CD4-positive, alpha-beta T cell treated with Interleukin-15 for 1 hour (primary cell): ENCODE measurements at regions not wholly inside any gene's neighbourhood (a gene's known extent, or its start where the extent isn't known, plus 50 kb on each side); places are given as distances from the start of the nearest gene placed in this dataset.

Experiments
- DNase-seq: peaks from one replicate; pipeline ENCODE4 v3.0.0-alpha.2; 2020

DNA sequence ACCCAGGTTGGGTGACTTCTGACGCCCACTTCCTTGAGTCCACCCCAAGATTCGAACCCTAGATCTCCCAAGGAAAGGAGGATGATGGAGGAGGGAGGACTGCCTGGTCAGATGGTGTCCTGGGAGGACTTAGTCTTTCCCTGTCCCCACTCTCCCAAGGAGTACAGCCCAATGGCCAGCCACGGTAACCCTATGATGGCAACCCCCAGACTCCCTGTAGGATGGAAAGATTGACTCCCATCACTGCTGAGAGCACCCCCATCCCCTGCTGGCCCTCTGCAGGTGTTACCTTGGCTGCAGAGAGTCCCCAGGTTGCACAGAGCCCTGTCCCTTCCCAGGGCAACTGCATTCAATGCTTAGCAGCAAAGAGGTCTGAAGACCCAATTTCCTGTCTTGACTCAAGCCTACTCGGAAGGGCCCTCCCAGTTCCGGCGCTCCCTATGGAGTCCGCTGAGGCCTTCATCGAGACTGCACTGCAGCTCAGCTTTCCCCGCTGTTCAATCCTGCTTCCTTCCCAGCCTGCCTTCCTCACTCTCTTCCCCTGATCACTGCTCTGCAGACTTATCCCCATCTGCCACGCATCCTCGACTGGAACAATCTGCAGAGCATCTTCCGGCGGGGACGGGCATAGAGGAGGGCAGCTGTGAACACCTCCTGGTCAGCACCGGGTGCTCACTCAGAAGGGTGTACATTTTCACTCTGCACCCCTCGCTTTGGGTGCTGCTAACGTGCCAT is 50.8 kb upstream of the OCM2 start:
- DNase-seq = no peak

DNA sequence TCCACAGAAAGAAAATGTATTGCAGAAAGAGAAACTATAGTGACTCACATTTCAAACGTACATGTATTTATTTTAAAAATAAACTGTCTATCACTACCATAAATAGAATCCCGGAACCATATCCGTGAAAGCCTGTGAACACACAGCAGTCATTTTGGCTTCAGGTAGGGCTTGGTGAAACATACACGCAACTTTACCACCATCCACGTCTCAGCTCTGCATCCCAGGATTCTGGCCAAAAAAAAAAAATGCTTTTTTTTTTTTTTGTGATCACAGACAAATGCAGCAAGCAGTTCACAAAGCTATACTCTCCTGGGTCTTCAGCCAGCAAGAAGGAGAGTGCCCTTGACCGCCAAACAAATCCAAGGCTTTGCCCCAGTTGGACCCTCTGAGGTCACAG is 56.8 kb upstream of the OCM2 start:
- no peak for DNase-seq

DNA sequence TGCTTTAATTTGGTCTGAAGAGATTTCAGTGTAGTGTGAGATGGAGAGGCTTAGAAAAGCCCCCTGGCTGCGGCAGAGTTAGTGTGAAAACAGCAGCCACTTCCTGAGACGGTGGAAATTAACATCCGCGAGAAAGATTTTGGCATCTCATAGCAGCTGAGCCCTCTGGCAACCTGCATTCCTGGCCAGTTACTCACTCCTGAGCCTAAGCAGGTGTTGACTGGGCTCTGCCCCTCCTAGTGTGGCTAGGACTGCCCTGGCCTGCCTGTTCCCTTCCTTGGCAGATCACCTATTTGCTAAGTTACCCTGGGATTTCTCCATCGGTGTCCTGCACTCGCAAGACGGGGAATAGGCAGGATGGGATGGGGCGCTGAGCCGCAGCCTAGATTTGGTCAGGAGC is 57.6 kb upstream of the LMTK2 start:
- DNase-seq = no peak

DNA sequence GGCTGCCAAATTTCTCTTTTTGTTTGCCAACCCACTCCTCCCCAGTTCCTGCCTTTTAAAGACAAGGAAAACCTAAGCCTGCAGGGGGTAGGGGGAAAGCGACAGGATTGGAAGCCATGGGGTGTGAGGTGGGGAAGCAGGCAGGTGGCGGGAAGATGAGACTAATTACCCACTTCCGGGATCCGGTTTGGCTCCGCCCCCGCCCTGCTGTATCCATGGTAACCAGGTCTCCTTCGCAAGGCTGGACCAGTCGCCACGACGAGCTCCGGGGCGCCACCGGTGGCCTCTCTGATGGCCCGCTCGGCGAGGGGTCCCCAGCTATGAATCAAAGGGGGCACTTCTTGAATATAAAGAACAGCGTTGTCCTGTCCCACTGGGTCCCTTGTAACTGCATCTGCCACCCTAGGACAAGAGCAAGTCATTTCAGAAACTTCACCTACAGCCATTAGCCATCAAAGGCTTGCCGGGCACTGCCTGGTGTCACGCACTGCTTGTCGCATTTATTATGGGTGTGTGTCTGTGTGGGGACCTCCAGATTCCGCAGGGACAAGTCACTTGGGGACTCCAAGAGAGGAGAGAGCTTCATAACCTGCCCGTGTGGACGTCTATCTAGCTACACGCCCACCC is 55.4 kb upstream of the LMTK2 start:
- peak; percentile 29 for DNase-seq

DNA sequence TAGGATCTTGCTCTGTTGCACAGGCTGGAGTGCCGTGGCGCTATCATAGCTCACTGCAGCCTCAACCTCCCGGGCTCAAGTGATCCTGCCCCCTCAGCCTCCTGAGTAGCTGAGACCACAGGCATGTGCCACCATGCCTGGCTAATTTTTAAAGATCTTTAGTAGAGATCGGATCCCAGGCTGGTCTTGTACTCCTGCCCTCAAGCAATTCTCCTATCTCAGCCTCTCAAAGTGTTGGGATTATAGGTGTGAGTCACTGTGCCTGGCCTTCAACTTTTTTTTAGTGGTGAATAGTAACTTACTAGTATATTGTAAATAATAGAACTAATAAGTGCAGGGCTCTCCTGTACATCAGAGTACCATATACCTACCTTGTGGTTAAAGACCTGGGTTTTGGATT is 52.1 kb upstream of the LMTK2 start:
- no peak for DNase-seq

DNA sequence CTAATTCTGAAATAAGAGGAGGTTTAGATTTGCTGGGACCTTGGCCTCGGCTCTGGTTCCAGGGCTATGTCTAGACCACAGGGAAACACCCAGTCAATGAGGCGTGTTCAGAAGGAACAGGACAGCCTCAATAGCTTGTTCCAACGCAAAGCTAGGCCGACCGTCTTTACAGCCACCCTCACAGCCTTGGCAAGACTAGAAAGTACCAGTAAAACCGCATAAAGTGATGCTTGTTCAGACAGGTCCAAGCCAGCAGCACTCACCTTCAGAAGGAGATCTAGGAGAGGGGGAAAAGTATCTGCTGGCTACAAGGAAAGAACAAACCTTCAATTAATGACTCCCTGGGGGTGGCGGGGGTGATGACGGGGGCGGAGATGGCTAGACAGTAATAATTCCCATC is 50.1 kb upstream of the LMTK2 start:
- DNase-seq = no peak
